ENCODE measurements at regions not wholly inside any gene's neighbourhood (a gene's known extent, or its start where the extent isn't known, plus 50 kb on each side); places are given as distances from the start of the nearest gene placed in this dataset.

GRCh38 chr14:38958589-38958988 is 144.4 kb downstream of the SEC23A start:
- CTCF ChIA-PET (ENCODE audit: low intra/inter-chr PET ratio, low total read pairs), result no interaction called here
- Histone ChIP-seq H3K27me3 (ENCODE audit: control insufficient read depth in 1 of 2, insufficient read depth in 2 of 2, low read length in 2 of 2) (no peaks in the 10 kb centered on the region), H3K9ac (ENCODE audit: insufficient read depth, low read depth, low read length) (no peak overlapping the region), H3K9me3 (ENCODE audit: low read length) (no peaks in the 10 kb centered on the region), H3K4me3 (replicated peaks in 1 of 3; ENCODE audit: insufficient read depth in 1 of 3, low read depth in 2 of 3, low read length in 3 of 3) (no peak overlapping the region), H4K20me1 (ENCODE audit: insufficient read depth, low read length) (no peaks in the 10 kb centered on the region), H3K4me1 (ENCODE audit: insufficient read depth, low read length) (no peaks in the 10 kb centered on the region), H2AFZ (ENCODE audit: low read length) (no peak overlapping the region), H3K79me2 (ENCODE audit: insufficient read depth, low read length) (no peaks in the 10 kb centered on the region), H3K4me2 (ENCODE audit: low read depth, low read length) (no peak overlapping the region), H3K27ac (ENCODE audit: extremely low read length, insufficient read depth, low read length) (no peak overlapping the region), H3K36me3 (replicated peaks in 1 of 2; ENCODE audit: control insufficient read depth in 1 of 2, insufficient read depth in 2 of 2, low read length in 2 of 2) (no peaks in the 10 kb centered on the region)
- no TSS peak for BruUV-seq (replicated peaks)
- 65% methylated on average over 3 of the region's 3 CpGs for WGBS (ENCODE audit: low lambda C conversion rate)
- no peak for ATAC-seq
- in situ Hi-C loops (cut with HindIII; ENCODE audit: extremely low pct_ligation_motif_present, low pct_unique_long_range_greater_than_20kb) (no loop called here), intact Hi-C loops (cut with micrococcal nuclease; ENCODE audit: unreplicated experiment) (no loop called here)
- no peak for DNase-seq (ENCODE audit: low spot score)
- POLR2A ChIA-PET, result no interaction called here
- FAIRE-seq, result no peak
- TF ChIP-seq CREB1 (IDR thresholded peaks at IDR 0.05), result peak; percentile 67
- no peak for TF ChIP-seq CREB1 (CRISPR knock-in tag; IDR thresholded peaks at IDR 0.05)
- TF ChIP-seq ZNF362 (CRISPR knock-in tag; IDR thresholded peaks at IDR 0.05; ENCODE audit: borderline replicate concordance), result no peak

- ATAC-seq, result no peak
- Histone ChIP-seq H3K9me3 (ENCODE audit: low read length) (no peaks in the 10 kb centered on the region), H3K9ac (ENCODE audit: insufficient read depth, low read depth, low read length) (no peak overlapping the region), H3K4me1 (ENCODE audit: insufficient read depth, low read length) (no peaks in the 10 kb centered on the region), H3K36me3 (replicated peaks in 1 of 2; ENCODE audit: control insufficient read depth in 1 of 2, insufficient read depth in 2 of 2, low read length in 2 of 2) (no peaks in the 10 kb centered on the region), H4K20me1 (ENCODE audit: insufficient read depth, low read length) (no peaks in the 10 kb centered on the region), H2AFZ (ENCODE audit: low read length) (no peak overlapping the region), H3K79me2 (ENCODE audit: insufficient read depth, low read length) (no peaks in the 10 kb centered on the region), H3K27ac (ENCODE audit: extremely low read length, insufficient read depth, low read length) (no peak overlapping the region), H3K4me3 (replicated peaks in 1 of 3; ENCODE audit: insufficient read depth in 1 of 3, low read depth in 2 of 3, low read length in 3 of 3) (no peak overlapping the region), H3K4me2 (ENCODE audit: low read depth, low read length) (no peak overlapping the region), H3K27me3 (ENCODE audit: control insufficient read depth in 1 of 2, insufficient read depth in 2 of 2, low read length in 2 of 2) (no peaks in the 10 kb centered on the region)
- intact Hi-C loops (cut with micrococcal nuclease; ENCODE audit: unreplicated experiment) (no loop called here), in situ Hi-C loops (cut with HindIII; ENCODE audit: extremely low pct_ligation_motif_present, low pct_unique_long_range_greater_than_20kb) (no loop called here)
- POLR2A ChIA-PET, result no interaction called here
- WGBS (ENCODE audit: low lambda C conversion rate), result 1% methylated on average over 1 of the region's 1 CpG
- DNase-seq (ENCODE audit: low spot score), result no peak
- CTCF ChIA-PET (ENCODE audit: low intra/inter-chr PET ratio, low total read pairs), result no interaction called here
- no TSS peak for BruUV-seq (replicated peaks)
- FAIRE-seq, result no peak
- TF ChIP-seq ZNF567 (CRISPR knock-in tag; IDR thresholded peaks at IDR 0.05; ENCODE audit: borderline replicate concordance) (no peak), NFE2L2 (IDR thresholded peaks at IDR 0.05; ENCODE audit: low read length) (no peak), ZNF513 (CRISPR knock-in tag; conservative IDR thresholded peaks at IDR 0.05) (no peak), MZF1 (CRISPR knock-in tag; IDR thresholded peaks at IDR 0.05; ENCODE audit: borderline replicate concordance) (no peak), SMAD3 (CRISPR knock-in tag; IDR thresholded peaks at IDR 0.05) (no peak), MAFG (CRISPR knock-in tag; IDR thresholded peaks at IDR 0.05) (no peak), HINFP (CRISPR knock-in tag; IDR thresholded peaks at IDR 0.05; ENCODE audit: low read depth) (no peak), ARID2 (CRISPR knock-in tag; IDR thresholded peaks at IDR 0.05; ENCODE audit: borderline replicate concordance) (no peak), PHF21A (CRISPR knock-in tag; IDR thresholded peaks at IDR 0.05) (no peak), HNRNPLL (IDR thresholded peaks at IDR 0.05; ENCODE audit: low read depth, low read length, poor library complexity, severe bottlenecking) (no peak), ZNF850 (CRISPR knock-in tag; conservative IDR thresholded peaks at IDR 0.05) (no peak), ZFP1 (CRISPR knock-in tag; IDR thresholded peaks at IDR 0.05) (no peak), ZNF570 (CRISPR knock-in tag; IDR thresholded peaks at IDR 0.05; ENCODE audit: borderline replicate concordance) (no peak)
Measured at GRCh38 chr14:38951451-38951850, 151.6 kb downstream of the SEC23A start.

Data from HepG2 (cell line).